CD4-positive, alpha-beta T cell (primary cell): ENCODE measurements at regions not wholly inside any gene's neighbourhood (a gene's known extent, or its start where the extent isn't known, plus 50 kb on each side); places are given as distances from the start of the nearest gene placed in this dataset.

Source experiments
- ATAC-seq: fragments of 200-7000 bp; cut with Tn5 transposase; one replicate; pipeline ENCODE4 v1.10.0; 2022; ENCODE audit warnings: mild to moderate bottlenecking; ENCODE audit not compliant: poor library complexity
- CTCF ChIA-PET: fragments of 350-600 bp; sonication (Branson Sonifier 250); formaldehyde crosslinking; loops from one replicate; lab custom pipeline; 2021; ENCODE audit warnings: antibody characterized with exemption, inconsistent platforms; lab: Charles Lee
- POLR2A ChIA-PET: fragments of 350-600 bp; sonication (Branson Sonifier 250); formaldehyde crosslinking; loops from one replicate; lab custom pipeline; 2021; ENCODE audit warnings: antibody characterized with exemption, inconsistent platforms; lab: Charles Lee
- DNase-seq, 14 experiments: peaks; one replicate each; pipeline ENCODE4 v3.0.0-alpha.2; 2013 to 2020; ENCODE audit warnings: mixed read lengths in 2 of 14
- H3K27ac ChIP-seq, 2 donors: one replicate each; pipeline versions ENCODE4 v1.5.1 to v1.7.0; 2013; ENCODE audit warnings: low read length in 2 of 2, low read depth in 1 of 2, mild to moderate bottlenecking in 1 of 2
- H3K27me3 ChIP-seq, 2 experiments: 1 replicate in 1 of 2; 2 replicates in 1 of 2; pipeline versions ENCODE4 v1.6.1 to v1.7.0; 2013; ENCODE audit warnings: low read length in 2 of 2, control low read depth in 1 of 2, mild to moderate bottlenecking in 1 of 2, moderate library complexity in 1 of 2; ENCODE audit not compliant: insufficient read depth in 2 of 2, control insufficient read depth in 1 of 2
- H3K36me3 ChIP-seq: one replicate; pipeline ENCODE4 v1.6.1; 2013; ENCODE audit warnings: low read length, control low read depth; ENCODE audit not compliant: insufficient read depth
- H3K4me1 ChIP-seq: one replicate; pipeline ENCODE4 v1.6.1; 2013; ENCODE audit warnings: low read length, control low read depth; ENCODE audit not compliant: insufficient read depth
- H3K4me3 ChIP-seq: one replicate; pipeline ENCODE4 v1.5.1; 2013; ENCODE audit warnings: mild to moderate bottlenecking, low read length, moderate library complexity
- H3K9me3 ChIP-seq, 2 experiments: 1 replicate in 1 of 2; 2 replicates in 1 of 2; pipeline versions ENCODE4 v1.6.1 to v1.7.0; 2013; ENCODE audit warnings: low read length in 2 of 2, mild to moderate bottlenecking in 2 of 2, control low read depth in 1 of 2, moderate library complexity in 1 of 2; ENCODE audit not compliant: control insufficient read depth in 1 of 2, insufficient read depth in 1 of 2
- H3K27ac Mint-ChIP-seq: one replicate; pipeline ENCODE4 v1.8.0; 2020; ENCODE audit warnings: mixed read lengths
- H3K27me3 Mint-ChIP-seq: one replicate; pipeline ENCODE4 v1.8.0; 2021; ENCODE audit warnings: mixed read lengths
- H3K36me3 Mint-ChIP-seq: one replicate; pipeline ENCODE4 v1.8.0; 2021; ENCODE audit warnings: low read depth, mixed read lengths
- H3K4me1 Mint-ChIP-seq: one replicate; pipeline ENCODE4 v1.8.0; 2021; ENCODE audit warnings: low read depth, mixed read lengths
- H3K4me3 Mint-ChIP-seq: one replicate; pipeline ENCODE4 v1.8.0; 2020; ENCODE audit warnings: mild to moderate bottlenecking, mixed read lengths
- H3K9me3 Mint-ChIP-seq: one replicate; pipeline ENCODE4 v1.8.0; 2020; ENCODE audit warnings: mixed read lengths
- CTCF ChIP-seq: fragments of 200-600 bp; IDR thresholded peaks from one replicate; pipeline ENCODE4 v1.8.0; 2022; ENCODE audit warnings: antibody characterized with exemption, mild to moderate bottlenecking
- intact Hi-C, 2 experiments: fragments of 100-400 bp; cut with DNase I in 1 of 2; cut with micrococcal nuclease in 1 of 2; formaldehyde crosslinking; loops; one replicate each; pipeline versions ENCODE4 v1.15.1 to v1.9.0; 2023 to 2025; cut with DNase I, micrococcal nuclease

- H3K4me1 ChIP-seq = no peaks in the 10 kb centered on the region
- Mint-ChIP-seq H3K27me3 (no peaks in the 10 kb centered on the region), H3K36me3 (no peaks in the 10 kb centered on the region), H3K9me3 (peaks cover 11% of the 10 kb centered on the region), H3K4me1 (no peaks in the 10 kb centered on the region), H3K27ac (no peak overlapping the region), H3K4me3 (no peak overlapping the region)
- no peak for TF ChIP-seq CTCF
- intact Hi-C loops = no loop called here
- H3K27ac ChIP-seq = no peak overlapping the region
- DNase-seq (no peak), ATAC-seq (no peak)
- ChIA-PET POLR2A (no interaction called here), CTCF (no interaction called here)
- no peak overlapping the region for H3K4me3 ChIP-seq
- H3K36me3 ChIP-seq = no peaks in the 10 kb centered on the region
- no peaks in the 10 kb centered on the region for H3K9me3 ChIP-seq
- no peaks in the 10 kb centered on the region for H3K27me3 ChIP-seq
Measured at GRCh38 chr9:119523508-119523907, 154.3 kb upstream of the BRINP1 start.

GRCh38 chr9:119522381-119522780, 153.1 kb upstream of the BRINP1 start:
- H3K9me3 ChIP-seq = no peaks in the 10 kb centered on the region
- H3K4me3 Mint-ChIP-seq = no peak overlapping the region
- intact Hi-C loops = no loop called here
- no peak for TF ChIP-seq CTCF
- CTCF ChIA-PET = no interaction called here
- no peak overlapping the region for H3K4me3 ChIP-seq
- H3K9me3 Mint-ChIP-seq = peaks cover 11% of the 10 kb centered on the region
- H3K27me3 Mint-ChIP-seq = no peaks in the 10 kb centered on the region
- H3K4me1 ChIP-seq = no peaks in the 10 kb centered on the region
- DNase-seq (no peak), ATAC-seq (no peak)
- POLR2A ChIA-PET = no interaction called here
- no peak overlapping the region for H3K27ac Mint-ChIP-seq
- no peaks in the 10 kb centered on the region for H3K36me3 ChIP-seq
- H3K4me1 Mint-ChIP-seq = no peaks in the 10 kb centered on the region
- H3K27me3 ChIP-seq = no peaks in the 10 kb centered on the region
- no peaks in the 10 kb centered on the region for H3K36me3 Mint-ChIP-seq
- H3K27ac ChIP-seq = no peak overlapping the region

GRCh38 chr9:119509291-119509905, 140.2 kb upstream of the BRINP1 start:
- H3K36me3 Mint-ChIP-seq = no peaks in the 10 kb centered on the region
- ATAC-seq = no peak
- Histone ChIP-seq H3K9me3 (no peaks in the 10 kb centered on the region), H3K27ac (no peak overlapping the region), H3K36me3 (no peaks in the 10 kb centered on the region), H3K4me1 (no peaks in the 10 kb centered on the region), H3K27me3 (no peaks in the 10 kb centered on the region), H3K4me3 (no peak overlapping the region)
- no peaks in the 10 kb centered on the region for H3K27me3 Mint-ChIP-seq
- no peak for TF ChIP-seq CTCF
- POLR2A ChIA-PET = no interaction called here
- no peaks in the 10 kb centered on the region for H3K4me1 Mint-ChIP-seq
- no peak overlapping the region for H3K4me3 Mint-ChIP-seq
- intact Hi-C loops = no loop called here
- CTCF ChIA-PET = no interaction called here
- H3K27ac Mint-ChIP-seq = no peak overlapping the region
- DNase-seq = no peak
- H3K9me3 Mint-ChIP-seq = peaks cover 9% of the 10 kb centered on the region
